Upper lobe of right lung (tissue), 1 donor: ENCODE measurements at regions not wholly inside any gene's neighbourhood (a gene's known extent, or its start where the extent isn't known, plus 50 kb on each side); places are given as distances from the start of the nearest gene placed in this dataset.
"Not testable (repeated sequence)": the region's sequence is repeated elsewhere in the genome, so short reads cannot be mapped to it uniquely, and the experiment has no call there.

Experiments used
- ATAC-seq: fragments of 200-7000 bp; cut with Tn5 transposase; one replicate; pipeline ENCODE4 v1.9.1; 2020; ENCODE audit warnings: mild to moderate bottlenecking, moderate library complexity
- DNase-seq: peaks from one replicate; pipeline ENCODE4 v3.0.0-alpha.2; 2020
- H3K27ac ChIP-seq: fragments of 200-600 bp; one replicate; pipeline ENCODE4 v1.8.0; 2022
- H3K27me3 ChIP-seq: fragments of 200-600 bp; one replicate; pipeline ENCODE4 v1.8.0; 2022; ENCODE audit warnings: mild to moderate bottlenecking
- H3K36me3 ChIP-seq: fragments of 200-600 bp; one replicate; pipeline ENCODE4 v1.8.0; 2022
- H3K4me1 ChIP-seq: fragments of 200-600 bp; one replicate; pipeline ENCODE4 v1.8.0; 2022
- H3K4me3 ChIP-seq: fragments of 200-600 bp; one replicate; pipeline ENCODE4 v1.8.0; 2022; ENCODE audit warnings: mild to moderate bottlenecking
- H3K9me3 ChIP-seq: fragments of 200-600 bp; one replicate; pipeline ENCODE4 v1.8.0; 2022
- intact Hi-C: fragments of 100-400 bp; cut with DNase I; formaldehyde crosslinking; loops from one replicate; pipeline ENCODE4 v1.11.0; 2022
- TF ChIP-seq, protein P1 (sequence below): fragments of 200-600 bp; IDR thresholded peaks from one replicate; pipeline ENCODE4 v1.8.0; 2022; ENCODE audit warnings: antibody characterized with exemption
- donor health status: DM: no; HTN: yes; CAD: no; lungs with severe emphysema.

GRCh38 chr3:65262548-65262947 is 574.7 kb upstream of the ADAMTS9 start:
- Histone ChIP-seq H3K36me3 (no peaks in the 10 kb centered on the region), H3K27ac (no peak overlapping the region), H3K4me3 (no peak overlapping the region), H3K9me3 (no peaks in the 10 kb centered on the region), H3K4me1 (no peaks in the 10 kb centered on the region), H3K27me3 (no peaks in the 10 kb centered on the region)
- intact Hi-C loops = no loop called here
- DNase-seq (no peak), ATAC-seq (no peak)
- TF ChIP-seq, protein P1, sequence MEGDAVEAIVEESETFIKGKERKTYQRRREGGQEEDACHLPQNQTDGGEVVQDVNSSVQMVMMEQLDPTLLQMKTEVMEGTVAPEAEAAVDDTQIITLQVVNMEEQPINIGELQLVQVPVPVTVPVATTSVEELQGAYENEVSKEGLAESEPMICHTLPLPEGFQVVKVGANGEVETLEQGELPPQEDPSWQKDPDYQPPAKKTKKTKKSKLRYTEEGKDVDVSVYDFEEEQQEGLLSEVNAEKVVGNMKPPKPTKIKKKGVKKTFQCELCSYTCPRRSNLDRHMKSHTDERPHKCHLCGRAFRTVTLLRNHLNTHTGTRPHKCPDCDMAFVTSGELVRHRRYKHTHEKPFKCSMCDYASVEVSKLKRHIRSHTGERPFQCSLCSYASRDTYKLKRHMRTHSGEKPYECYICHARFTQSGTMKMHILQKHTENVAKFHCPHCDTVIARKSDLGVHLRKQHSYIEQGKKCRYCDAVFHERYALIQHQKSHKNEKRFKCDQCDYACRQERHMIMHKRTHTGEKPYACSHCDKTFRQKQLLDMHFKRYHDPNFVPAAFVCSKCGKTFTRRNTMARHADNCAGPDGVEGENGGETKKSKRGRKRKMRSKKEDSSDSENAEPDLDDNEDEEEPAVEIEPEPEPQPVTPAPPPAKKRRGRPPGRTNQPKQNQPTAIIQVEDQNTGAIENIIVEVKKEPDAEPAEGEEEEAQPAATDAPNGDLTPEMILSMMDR = no peak

GRCh38 chr3:65259946-65260345 is 572.1 kb upstream of the ADAMTS9 start:
- TF ChIP-seq, protein P1 = no peak
- Histone ChIP-seq H3K36me3 (no peaks in the 10 kb centered on the region), H3K27me3 (no peaks in the 10 kb centered on the region), H3K27ac (no peak overlapping the region), H3K9me3 (no peaks in the 10 kb centered on the region), H3K4me1 (no peaks in the 10 kb centered on the region), H3K4me3 (no peak overlapping the region)
- intact Hi-C loops = no loop called here
- DNase-seq (no peak), ATAC-seq (no peak)

DNA sequence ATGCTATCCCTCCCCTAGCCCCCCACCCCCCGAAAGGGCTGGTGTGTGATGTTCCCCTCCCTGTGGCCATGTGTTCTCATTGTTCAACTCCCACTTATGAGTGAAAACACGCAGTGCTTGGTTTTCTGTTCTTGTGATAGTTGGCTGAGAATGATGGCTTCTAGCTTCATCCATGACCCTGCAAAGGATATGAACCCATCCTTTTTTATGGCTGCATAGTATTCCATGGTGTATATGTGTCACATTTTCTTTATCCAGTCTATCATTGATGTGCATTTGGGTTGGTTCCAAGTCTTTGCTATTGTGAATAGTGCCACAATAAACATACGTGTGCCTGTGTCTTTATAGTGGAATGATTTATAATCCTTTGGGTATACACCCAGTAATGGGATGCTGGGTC is 565.1 kb upstream of the ADAMTS9 start:
- intact Hi-C loops, H3K4me1 ChIP-seq, ATAC-seq: not testable (repeated sequence)

GRCh38 chr3:65252266-65252665 is 564.5 kb upstream of the ADAMTS9 start:
- no peaks in the 10 kb centered on the region for H3K9me3 ChIP-seq
- TF ChIP-seq, protein P1 = no peak
- intact Hi-C loops = no loop called here
- no peak overlapping the region for H3K27ac ChIP-seq
- H3K36me3 ChIP-seq = no peaks in the 10 kb centered on the region
- ATAC-seq (no peak), DNase-seq (no peak)
- no peaks in the 10 kb centered on the region for H3K27me3 ChIP-seq
- H3K4me3 ChIP-seq = no peak overlapping the region
- no peaks in the 10 kb centered on the region for H3K4me1 ChIP-seq

More for the DNA sequence above, 565.1 kb upstream of the ADAMTS9 start:
- H3K27ac ChIP-seq, H3K36me3 ChIP-seq, H3K4me3 ChIP-seq, H3K27me3 ChIP-seq, H3K9me3 ChIP-seq, DNase-seq: not testable (repeated sequence)

DNA sequence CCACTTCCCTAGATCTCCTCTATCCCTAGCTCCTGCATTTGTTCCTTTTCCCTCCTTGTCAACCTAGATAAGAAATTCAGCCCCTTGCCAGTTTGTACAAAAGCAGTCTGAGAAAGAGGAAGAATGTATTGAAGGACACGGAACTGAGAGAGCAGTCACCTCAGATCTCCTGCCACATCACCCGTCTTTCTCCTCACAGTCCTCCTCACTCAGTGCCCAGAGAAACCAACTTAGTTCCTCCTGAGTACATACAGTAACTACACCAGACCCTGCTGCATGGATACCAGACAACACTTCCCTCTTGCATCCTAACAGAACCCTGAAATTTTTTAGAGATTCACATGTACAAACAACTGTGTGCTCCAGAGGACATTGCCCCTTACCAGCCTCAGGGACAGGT is 563.6 kb upstream of the ADAMTS9 start:
- no peaks in the 10 kb centered on the region for H3K27me3 ChIP-seq
- H3K4me1 ChIP-seq = no peaks in the 10 kb centered on the region
- DNase-seq (no peak), ATAC-seq (no peak)
- no peaks in the 10 kb centered on the region for H3K36me3 ChIP-seq
- H3K9me3 ChIP-seq = no peaks in the 10 kb centered on the region
- intact Hi-C loops = no loop called here
- H3K27ac ChIP-seq = no peak overlapping the region
- H3K4me3 ChIP-seq = no peak overlapping the region
- TF ChIP-seq, protein P1 = no peak

GRCh38 chr3:65246561-65246960 is 558.8 kb upstream of the ADAMTS9 start:
- TF ChIP-seq, protein P1 = no peak
- intact Hi-C loops = no loop called here

More at GRCh38 chr3:65246561-65246960, 558.8 kb upstream of the ADAMTS9 start:
- Histone ChIP-seq H3K27me3 (no peaks in the 10 kb centered on the region), H3K4me3 (no peak overlapping the region), H3K36me3 (no peaks in the 10 kb centered on the region), H3K9me3 (no peaks in the 10 kb centered on the region), H3K4me1 (no peaks in the 10 kb centered on the region), H3K27ac (no peak overlapping the region)
- ATAC-seq (no peak), DNase-seq (no peak)
